ENCODE measurements at regions not wholly inside any gene's neighbourhood (a gene's known extent, or its start where the extent isn't known, plus 50 kb on each side); places are given as distances from the start of the nearest gene placed in this dataset.

- no peaks in the 10 kb centered on the region for H4K20me1 ChIP-seq (ENCODE audit: insufficient read depth)
- no peaks in the 10 kb centered on the region for H3F3A ChIP-seq (ENCODE audit: insufficient read depth, low read length, poor library complexity, severe bottlenecking)
- no peaks in the 10 kb centered on the region for H3K36me3 ChIP-seq (ENCODE audit: insufficient read depth, low read length)
- no peak overlapping the region for H3K27ac ChIP-seq (ENCODE audit: low read length)
- H3K4me2 ChIP-seq (ENCODE audit: low read length): no peak overlapping the region
- no peak overlapping the region for H3K4me3 ChIP-seq (ENCODE audit: low read length)
- no peak for TF ChIP-seq EZH2 (IDR thresholded peaks at IDR 0.05; ENCODE audit: borderline replicate concordance, insufficient read depth, low read length, poor library complexity, severe bottlenecking)
- TF ChIP-seq, protein P1, sequence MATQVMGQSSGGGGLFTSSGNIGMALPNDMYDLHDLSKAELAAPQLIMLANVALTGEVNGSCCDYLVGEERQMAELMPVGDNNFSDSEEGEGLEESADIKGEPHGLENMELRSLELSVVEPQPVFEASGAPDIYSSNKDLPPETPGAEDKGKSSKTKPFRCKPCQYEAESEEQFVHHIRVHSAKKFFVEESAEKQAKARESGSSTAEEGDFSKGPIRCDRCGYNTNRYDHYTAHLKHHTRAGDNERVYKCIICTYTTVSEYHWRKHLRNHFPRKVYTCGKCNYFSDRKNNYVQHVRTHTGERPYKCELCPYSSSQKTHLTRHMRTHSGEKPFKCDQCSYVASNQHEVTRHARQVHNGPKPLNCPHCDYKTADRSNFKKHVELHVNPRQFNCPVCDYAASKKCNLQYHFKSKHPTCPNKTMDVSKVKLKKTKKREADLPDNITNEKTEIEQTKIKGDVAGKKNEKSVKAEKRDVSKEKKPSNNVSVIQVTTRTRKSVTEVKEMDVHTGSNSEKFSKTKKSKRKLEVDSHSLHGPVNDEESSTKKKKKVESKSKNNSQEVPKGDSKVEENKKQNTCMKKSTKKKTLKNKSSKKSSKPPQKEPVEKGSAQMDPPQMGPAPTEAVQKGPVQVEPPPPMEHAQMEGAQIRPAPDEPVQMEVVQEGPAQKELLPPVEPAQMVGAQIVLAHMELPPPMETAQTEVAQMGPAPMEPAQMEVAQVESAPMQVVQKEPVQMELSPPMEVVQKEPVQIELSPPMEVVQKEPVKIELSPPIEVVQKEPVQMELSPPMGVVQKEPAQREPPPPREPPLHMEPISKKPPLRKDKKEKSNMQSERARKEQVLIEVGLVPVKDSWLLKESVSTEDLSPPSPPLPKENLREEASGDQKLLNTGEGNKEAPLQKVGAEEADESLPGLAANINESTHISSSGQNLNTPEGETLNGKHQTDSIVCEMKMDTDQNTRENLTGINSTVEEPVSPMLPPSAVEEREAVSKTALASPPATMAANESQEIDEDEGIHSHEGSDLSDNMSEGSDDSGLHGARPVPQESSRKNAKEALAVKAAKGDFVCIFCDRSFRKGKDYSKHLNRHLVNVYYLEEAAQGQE (IDR thresholded peaks at IDR 0.05; ENCODE audit: borderline replicate concordance): no peak
- no peak for TF ChIP-seq MXI1 (conservative IDR thresholded peaks at IDR 0.05; ENCODE audit: poor library complexity, severe bottlenecking)
- no peak for TF ChIP-seq RAD21 (conservative IDR thresholded peaks at IDR 0.05)
- TF ChIP-seq TAF1 (IDR thresholded peaks at IDR 0.05; ENCODE audit: low read depth): no peak
- no peak for TF ChIP-seq EP300 (conservative IDR thresholded peaks at IDR 0.05; ENCODE audit: poor library complexity, severe bottlenecking)
- no peak for TF ChIP-seq POLR2AphosphoS5 (IDR thresholded peaks at IDR 0.05)
- no peak for TF ChIP-seq CTCF (IDR thresholded peaks at IDR 0.05; ENCODE audit: poor library complexity, severe bottlenecking)
- no peak for TF ChIP-seq SMC3 (conservative IDR thresholded peaks at IDR 0.05; ENCODE audit: poor library complexity)
- no peaks in the 10 kb centered on the region for H3K27me3 ChIP-seq (ENCODE audit: insufficient read depth, low read depth, low read length)
- H3K9me3 ChIP-seq (ENCODE audit: low read length): no peaks in the 10 kb centered on the region
- no peak overlapping the region for H2AFZ ChIP-seq (ENCODE audit: low read depth, low read length)
- no peak overlapping the region for H3K9ac ChIP-seq (ENCODE audit: low read length)
- no peaks in the 10 kb centered on the region for H3K9me2 ChIP-seq (ENCODE audit: insufficient read depth, low read length)
- H3K79me2 ChIP-seq (replicated peaks; ENCODE audit: insufficient read depth, low read length): no peaks in the 10 kb centered on the region
These were observed 193.1 kb upstream of the UBE2E3 start for GRCh38 chr2:180787330-180787729.

DNA sequence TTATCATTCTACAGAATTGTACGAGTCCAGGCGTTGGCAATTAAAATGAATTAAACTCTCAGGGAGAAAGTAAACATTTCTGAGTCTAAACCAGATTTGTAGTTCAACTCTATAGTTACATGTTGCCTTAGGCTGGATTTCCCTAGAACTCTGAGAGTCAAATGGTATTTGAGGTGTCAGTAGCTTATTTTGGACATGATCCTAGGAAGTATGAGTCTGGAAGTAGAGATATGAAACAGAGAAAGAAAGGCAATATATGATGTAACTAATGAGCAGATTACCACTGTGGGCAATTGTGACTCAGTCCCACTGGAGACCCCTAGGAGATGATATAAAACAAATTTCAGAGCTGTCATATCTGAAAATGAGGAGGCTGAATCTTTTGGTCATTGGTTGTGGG lies 199.1 kb upstream of the UBE2E3 start:
- no peaks in the 10 kb centered on the region for H3K36me3 ChIP-seq (ENCODE audit: insufficient read depth, low read length)
- no peak overlapping the region for H2AFZ ChIP-seq (ENCODE audit: low read depth, low read length)
- H3K79me2 ChIP-seq (replicated peaks; ENCODE audit: insufficient read depth, low read length): no peaks in the 10 kb centered on the region
- no peaks in the 10 kb centered on the region for H3K9me3 ChIP-seq (ENCODE audit: low read length)
- no peak overlapping the region for H3K9ac ChIP-seq (ENCODE audit: low read length)
- no peak for TF ChIP-seq EZH2 (IDR thresholded peaks at IDR 0.05; ENCODE audit: borderline replicate concordance, insufficient read depth, low read length, poor library complexity, severe bottlenecking)
- H3K9me2 ChIP-seq (ENCODE audit: insufficient read depth, low read length): no peaks in the 10 kb centered on the region
- H3K27ac ChIP-seq (ENCODE audit: low read length): no peak overlapping the region
- no peaks in the 10 kb centered on the region for H4K20me1 ChIP-seq (ENCODE audit: insufficient read depth)
- H3K4me3 ChIP-seq (ENCODE audit: low read length): no peak overlapping the region
- H3K27me3 ChIP-seq (ENCODE audit: insufficient read depth, low read depth, low read length): no peaks in the 10 kb centered on the region
- no peaks in the 10 kb centered on the region for H3F3A ChIP-seq (ENCODE audit: insufficient read depth, low read length, poor library complexity, severe bottlenecking)
- no peak overlapping the region for H3K4me2 ChIP-seq (ENCODE audit: low read length)

GRCh38 chr2:180778291-180778690 lies 202.1 kb upstream of the UBE2E3 start:
- H4K20me1 ChIP-seq (ENCODE audit: insufficient read depth): no peaks in the 10 kb centered on the region
- H3K9ac ChIP-seq (ENCODE audit: low read length): no peak overlapping the region

More at GRCh38 chr2:180778291-180778690, 202.1 kb upstream of the UBE2E3 start:
- Histone ChIP-seq H3K27me3 (ENCODE audit: insufficient read depth, low read depth, low read length) (no peaks in the 10 kb centered on the region), H3K4me2 (ENCODE audit: low read length) (no peak overlapping the region), H3K27ac (ENCODE audit: low read length) (no peak overlapping the region), H3F3A (ENCODE audit: insufficient read depth, low read length, poor library complexity, severe bottlenecking) (no peaks in the 10 kb centered on the region), H3K9me3 (ENCODE audit: low read length) (no peaks in the 10 kb centered on the region), H3K4me3 (ENCODE audit: low read length) (no peak overlapping the region), H3K9me2 (ENCODE audit: insufficient read depth, low read length) (no peaks in the 10 kb centered on the region), H3K79me2 (replicated peaks; ENCODE audit: insufficient read depth, low read length) (no peaks in the 10 kb centered on the region), H2AFZ (ENCODE audit: low read depth, low read length) (no peak overlapping the region), H3K36me3 (ENCODE audit: insufficient read depth, low read length) (no peaks in the 10 kb centered on the region)
- TF ChIP-seq POLR2AphosphoS5 (IDR thresholded peaks at IDR 0.05) (no peak), TAF1 (IDR thresholded peaks at IDR 0.05; ENCODE audit: low read depth) (no peak), SMC3 (conservative IDR thresholded peaks at IDR 0.05; ENCODE audit: poor library complexity) (no peak), RAD21 (conservative IDR thresholded peaks at IDR 0.05) (no peak), EP300 (conservative IDR thresholded peaks at IDR 0.05; ENCODE audit: poor library complexity, severe bottlenecking) (no peak), CTCF (IDR thresholded peaks at IDR 0.05; ENCODE audit: poor library complexity, severe bottlenecking) (no peak), MXI1 (conservative IDR thresholded peaks at IDR 0.05; ENCODE audit: poor library complexity, severe bottlenecking) (no peak), EZH2 (IDR thresholded peaks at IDR 0.05; ENCODE audit: borderline replicate concordance, insufficient read depth, low read length, poor library complexity, severe bottlenecking) (no peak)
- TF ChIP-seq, protein P1 (IDR thresholded peaks at IDR 0.05; ENCODE audit: borderline replicate concordance): no peak

All from neural cell (in vitro differentiated cells).